Epidermal melanocyte (primary cell): ENCODE measurements at regions not wholly inside any gene's neighbourhood (a gene's known extent, or its start where the extent isn't known, plus 50 kb on each side); places are given as distances from the start of the nearest gene placed in this dataset.
"Not testable (repeated sequence)": the region's sequence is repeated elsewhere in the genome, so short reads cannot be mapped to it uniquely, and the experiment has no call there.

Experiments
- DNase-seq: peaks from one replicate; pipeline ENCODE4 v3.0.0; 2011; ENCODE audit warnings: low spot score; ENCODE audit not compliant: insufficient read length

GRCh38 chr3:87101861-87102625 is 111.1 kb upstream of the VGLL3 start:
- no peak for DNase-seq

- DNase-seq: not testable (repeated sequence)
These were observed 106.8 kb upstream of the VGLL3 start for GRCh38 chr3:87097733-87098132.

DNA sequence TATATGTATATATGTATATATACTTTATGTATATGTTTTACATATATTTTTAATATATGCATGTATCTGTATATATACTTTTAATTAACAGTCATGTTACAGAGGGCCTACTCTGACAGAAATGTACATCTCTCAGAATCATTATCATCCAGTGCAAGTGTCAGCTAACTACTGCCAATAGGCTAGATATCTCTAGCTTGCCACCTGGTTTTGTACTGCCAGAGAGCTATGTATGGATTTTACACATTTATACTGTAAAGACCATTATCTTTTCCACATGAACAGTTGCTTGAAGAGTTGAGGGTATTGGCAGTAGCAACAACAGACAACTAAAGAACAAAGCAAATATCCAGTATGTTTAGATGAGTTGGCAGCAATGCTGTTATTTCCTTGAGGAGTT is 99.7 kb upstream of the VGLL3 start:
- DNase-seq: no peak

GRCh38 chr3:87088993-87089841 is 98.3 kb upstream of the VGLL3 start:
- DNase-seq: peak; percentile 38

DNA sequence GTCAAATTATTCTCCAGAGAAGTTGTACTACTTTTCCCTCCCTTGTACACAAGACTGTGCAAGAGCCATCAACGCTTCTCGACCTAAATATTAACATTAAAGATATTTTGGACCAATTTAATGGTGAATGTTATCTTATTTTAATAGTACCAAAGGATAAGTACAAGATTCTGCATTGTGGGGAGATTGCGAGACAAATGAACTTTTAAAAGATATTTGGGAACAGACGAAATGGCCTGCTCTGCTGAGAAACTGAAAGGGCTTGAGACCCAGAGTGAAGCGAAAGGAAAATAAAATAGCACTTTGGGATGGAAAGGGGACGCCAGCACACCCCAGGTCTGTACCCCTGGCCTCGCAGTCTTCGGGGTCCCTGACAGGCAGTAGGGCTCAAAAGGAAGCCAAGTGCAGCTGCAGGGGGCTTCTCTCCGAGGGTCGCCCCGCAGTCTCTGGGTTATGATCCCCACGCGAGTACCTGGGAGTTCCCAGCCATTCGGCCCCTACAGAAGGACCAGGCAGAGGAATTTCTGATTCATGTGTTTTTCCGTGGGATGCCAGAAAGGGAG is 97.6 kb upstream of the VGLL3 start:
- DNase-seq: no peak

GRCh38 chr3:87084868-87085267 is 93.9 kb upstream of the VGLL3 start:
- no peak for DNase-seq

DNA sequence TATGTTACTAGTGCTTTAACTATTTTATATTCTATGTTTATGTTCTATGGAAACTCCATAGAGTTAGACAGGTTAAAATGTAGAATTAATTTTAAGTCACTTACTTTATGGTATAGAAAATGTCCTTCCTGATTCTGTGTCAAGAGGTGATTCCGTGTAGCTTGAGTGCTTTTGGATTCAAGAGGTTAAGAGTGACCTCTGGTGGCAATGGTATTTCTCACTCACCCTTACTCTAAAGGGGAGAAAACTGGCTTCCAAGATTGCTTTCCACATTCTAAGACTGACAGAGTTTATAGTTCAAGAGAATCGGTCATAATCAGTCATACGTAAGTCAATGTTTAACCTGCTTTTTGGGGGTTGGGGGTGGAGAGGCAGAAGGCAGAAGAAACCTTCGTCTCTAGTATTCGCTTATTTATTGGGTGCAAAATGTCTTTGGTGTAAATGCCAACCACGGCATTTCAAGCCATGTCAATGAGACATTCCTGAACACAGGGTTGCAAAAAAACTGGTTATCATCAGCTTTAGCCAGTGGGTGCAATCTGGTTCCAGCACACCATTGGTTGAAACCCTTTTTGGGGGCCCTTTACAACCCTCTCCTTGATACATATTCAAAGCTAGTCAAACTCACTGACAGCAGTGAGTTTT is 92.0 kb upstream of the VGLL3 start:
- peak; percentile 50 for DNase-seq

- DNase-seq: no peak
These were observed 86.4 kb upstream of the VGLL3 start for GRCh38 chr3:87077355-87077754.

DNA sequence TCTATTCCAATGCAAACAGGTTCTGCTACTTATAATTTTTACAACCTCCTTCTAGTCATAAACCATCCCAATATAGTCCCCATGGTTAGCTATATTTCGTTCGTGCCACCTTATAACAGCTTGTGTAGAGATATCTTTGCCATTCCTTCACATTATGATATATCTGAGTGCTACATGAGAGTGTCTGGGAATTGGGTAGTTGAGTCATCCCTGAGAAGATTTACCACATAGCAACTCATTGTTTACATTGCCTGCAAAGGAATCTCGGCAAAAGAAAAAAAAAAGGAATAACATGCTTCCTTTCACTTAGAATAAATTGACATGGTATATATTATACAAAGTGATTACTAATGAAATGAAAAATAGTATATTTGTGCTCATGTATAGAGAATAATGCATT is 86.0 kb upstream of the VGLL3 start:
- DNase-seq: no peak

GRCh38 chr3:87073496-87074145 is 82.7 kb upstream of the VGLL3 start:
- no peak for DNase-seq

DNA sequence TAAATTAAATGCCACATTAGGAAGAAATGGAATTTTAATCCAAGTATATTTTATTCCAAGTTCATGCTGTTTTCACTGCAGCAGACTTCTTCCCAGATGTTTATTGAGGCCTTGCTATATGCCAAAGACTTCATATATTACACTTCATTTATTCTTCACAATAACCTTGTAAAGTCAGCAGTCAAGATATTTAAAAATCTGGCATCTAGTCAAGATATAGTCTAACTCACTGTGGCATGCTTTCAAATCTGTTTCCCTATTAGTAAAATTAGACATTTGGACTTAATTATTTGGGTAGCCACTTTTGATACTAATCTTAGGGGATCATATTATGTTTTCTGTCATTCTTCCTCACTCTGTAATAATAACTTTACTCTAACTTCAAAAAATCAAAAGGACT is 81.5 kb upstream of the VGLL3 start:
- DNase-seq: no peak

DNA sequence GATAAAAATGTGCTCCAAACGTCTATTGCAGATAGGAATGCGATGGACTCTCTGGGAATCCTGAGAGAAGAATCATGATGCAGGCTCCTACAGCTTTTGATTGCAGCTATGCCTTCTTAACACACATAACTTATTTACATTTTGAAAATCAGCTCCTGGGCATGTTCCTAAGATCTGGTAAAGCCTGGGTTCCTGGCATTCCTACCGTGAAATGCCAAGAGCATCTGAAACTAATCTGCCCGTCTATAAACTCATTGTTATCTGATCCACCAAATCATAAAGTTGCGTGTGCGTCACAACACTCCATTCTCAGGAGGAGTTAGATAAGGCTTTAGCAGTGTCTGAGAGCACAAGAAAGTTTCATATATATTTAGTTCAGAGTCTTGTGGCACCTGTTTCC is 79.0 kb upstream of the VGLL3 start:
- no peak for DNase-seq

DNA sequence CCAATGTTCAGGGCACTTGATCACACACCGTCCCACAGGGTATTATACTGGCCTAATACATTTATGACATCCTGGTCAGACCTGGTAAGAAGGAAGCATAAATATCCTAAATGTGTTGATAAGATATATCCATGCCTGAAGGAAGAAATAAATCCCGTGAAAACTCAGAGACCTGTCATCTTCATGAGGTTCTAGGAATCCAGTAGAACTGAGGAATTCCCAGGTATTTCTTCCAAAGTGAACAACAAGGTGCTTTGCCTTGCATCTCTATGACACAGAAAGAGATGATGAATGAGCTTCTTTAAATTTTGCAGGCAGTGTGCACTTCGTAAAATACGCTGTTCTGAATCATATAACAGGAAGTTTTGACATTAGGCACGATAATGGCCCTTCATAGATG is 78.1 kb upstream of the VGLL3 start:
- DNase-seq: no peak

DNA sequence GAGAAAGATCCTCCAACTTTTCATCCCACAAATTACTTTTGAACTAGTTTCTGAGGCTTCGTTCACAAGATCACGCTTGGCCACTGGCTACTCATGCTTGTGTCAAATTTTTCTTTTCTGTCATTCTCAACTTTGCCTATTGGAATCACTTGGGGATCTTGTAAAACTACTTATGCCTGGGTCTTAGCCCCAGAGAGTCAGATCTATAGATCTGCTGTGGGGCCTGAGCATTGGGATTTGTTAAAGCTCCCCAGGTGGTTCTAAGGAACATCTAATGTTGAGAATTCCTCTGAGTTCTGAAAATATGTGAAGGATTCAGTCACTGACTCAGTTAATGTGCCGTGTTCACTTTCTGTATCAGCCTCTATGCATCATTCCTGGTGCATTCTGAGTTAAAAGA is 71.7 kb upstream of the VGLL3 start:
- no peak for DNase-seq

DNA sequence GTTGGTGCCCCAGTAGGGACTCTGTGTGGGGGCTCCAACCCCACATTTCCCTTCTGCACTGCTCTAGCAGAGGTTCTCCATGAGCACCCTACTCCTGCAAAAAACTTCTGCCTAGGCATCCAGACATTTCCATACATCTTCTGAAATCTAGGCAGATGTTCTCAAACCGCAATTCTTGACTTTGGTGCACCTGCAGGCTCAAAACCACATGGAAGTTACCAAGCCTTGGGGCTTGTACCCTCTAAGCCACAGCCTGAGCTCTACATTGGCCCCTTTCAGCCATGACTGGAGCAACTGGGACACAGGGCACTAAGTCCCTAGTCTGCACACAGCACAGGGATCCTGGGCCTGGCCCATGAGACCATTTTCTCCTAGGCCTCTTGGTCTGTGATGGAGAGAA is 66.5 kb upstream of the VGLL3 start:
- no peak for DNase-seq

DNA sequence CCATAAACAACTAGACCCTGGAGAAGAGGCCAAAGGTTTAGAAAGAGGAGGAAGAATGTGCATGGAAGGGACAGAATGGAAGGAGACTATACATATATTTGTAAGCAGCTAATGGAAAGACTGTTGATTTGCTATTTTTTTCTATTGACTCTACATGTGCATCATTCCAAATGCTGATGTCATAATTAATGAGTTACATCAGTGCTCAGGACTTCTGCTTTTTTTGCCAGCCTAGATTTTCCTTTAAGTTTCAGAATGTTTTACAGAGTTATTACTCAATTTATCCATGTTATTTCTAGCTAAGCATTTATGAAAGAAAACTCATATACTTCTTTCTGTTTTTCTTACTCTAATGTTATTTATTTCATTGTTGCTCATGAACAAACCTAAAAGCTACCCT is 62.6 kb upstream of the VGLL3 start:
- no peak for DNase-seq

GRCh38 chr3:87052499-87053260 is 61.7 kb upstream of the VGLL3 start:
- DNase-seq: no peak

GRCh38 chr3:87047852-87048251 is 56.9 kb upstream of the VGLL3 start:
- DNase-seq: no peak

DNA sequence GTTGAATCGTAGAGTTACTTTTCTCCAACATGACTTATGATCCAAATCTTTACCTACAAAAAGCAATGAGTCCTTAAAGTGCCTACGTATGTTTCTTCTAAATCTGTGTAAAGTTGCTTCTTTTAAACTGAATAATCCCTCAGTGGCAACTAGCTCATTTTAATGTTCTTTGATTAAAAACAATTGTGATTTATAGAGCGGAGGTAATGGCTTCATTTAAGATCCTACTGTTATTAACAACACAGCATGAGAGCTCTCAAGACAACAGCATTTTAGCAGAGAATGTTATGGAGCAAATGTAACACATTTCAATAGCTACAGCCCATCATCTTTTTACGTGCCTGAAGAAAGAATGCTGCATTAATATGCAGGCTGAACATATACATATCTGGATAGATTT is 55.3 kb upstream of the VGLL3 start:
- no peak for DNase-seq

- no peak for DNase-seq
These were observed 54.5 kb upstream of the VGLL3 start for GRCh38 chr3:87045473-87045872.

DNA sequence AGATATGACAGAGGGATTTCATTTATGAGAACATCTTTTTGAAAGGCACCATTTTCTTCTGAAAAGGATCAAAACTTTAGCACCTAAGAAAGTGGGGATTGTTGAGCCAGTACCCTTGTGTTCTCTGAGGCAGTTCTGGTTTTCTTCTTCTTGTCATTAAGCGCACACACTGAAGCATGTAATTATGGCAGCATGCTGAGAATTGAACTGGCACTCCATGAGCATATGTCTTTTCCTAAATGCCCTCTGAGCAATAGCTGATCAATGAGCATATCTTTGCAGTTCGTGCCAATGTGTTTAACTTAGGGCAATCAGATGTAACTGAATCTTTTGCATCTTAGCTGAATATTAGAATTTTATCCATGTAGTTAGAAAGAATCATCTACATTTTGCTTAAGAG is 53.9 kb upstream of the VGLL3 start:
- DNase-seq: no peak
